ENCODE measurements at regions not wholly inside any gene's neighbourhood (a gene's known extent, or its start where the extent isn't known, plus 50 kb on each side); places are given as distances from the start of the nearest gene placed in this dataset.
"Not testable (repeated sequence)": the region's sequence is repeated elsewhere in the genome, so short reads cannot be mapped to it uniquely, and the experiment has no call there.

DNA sequence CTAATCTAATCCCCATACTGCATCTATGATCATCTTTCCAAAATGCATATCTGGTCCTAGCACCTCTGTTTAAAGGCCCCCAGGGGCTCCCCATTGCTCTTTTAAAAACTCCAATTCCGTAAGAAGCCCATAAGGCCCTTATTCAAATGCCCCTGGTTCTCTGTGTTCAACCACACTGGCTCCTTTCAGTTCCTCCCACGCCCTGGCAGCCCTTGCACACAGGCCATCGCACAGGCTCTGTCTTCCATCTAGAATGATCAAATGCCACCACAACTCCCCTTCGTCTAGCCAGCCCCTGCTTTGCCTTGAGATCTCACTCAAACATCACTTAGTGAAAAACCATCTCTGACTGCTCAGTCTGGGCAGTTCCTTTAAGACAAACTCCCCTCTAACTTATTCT lies 112.9 kb upstream of the LYZL2 start:
- no peaks in the 10 kb centered on the region for H3K4me1 ChIP-seq (ENCODE audit: control insufficient read depth, insufficient read depth, low read length)
- 68% methylated on average over 4 of the region's 4 CpGs for WGBS (ENCODE audit: insufficient coverage)
- no peaks in the 10 kb centered on the region for H3K9me3 ChIP-seq (ENCODE audit: control insufficient read depth, insufficient read depth, low read length)
- H3K27me3 ChIP-seq (ENCODE audit: control insufficient read depth, insufficient read depth, low read length) = no peaks in the 10 kb centered on the region
- H3K27ac ChIP-seq (ENCODE audit: low read depth, low read length) = no peak overlapping the region
- H3K4me3 ChIP-seq (ENCODE audit: low read depth, low read length) = no peak overlapping the region
- DNase-seq (ENCODE audit: low read depth in 4 of 6, low spot score in 6 of 6) = no peak
- no peaks in the 10 kb centered on the region for H3K36me3 ChIP-seq (ENCODE audit: control insufficient read depth, insufficient read depth, low read length)

DNA sequence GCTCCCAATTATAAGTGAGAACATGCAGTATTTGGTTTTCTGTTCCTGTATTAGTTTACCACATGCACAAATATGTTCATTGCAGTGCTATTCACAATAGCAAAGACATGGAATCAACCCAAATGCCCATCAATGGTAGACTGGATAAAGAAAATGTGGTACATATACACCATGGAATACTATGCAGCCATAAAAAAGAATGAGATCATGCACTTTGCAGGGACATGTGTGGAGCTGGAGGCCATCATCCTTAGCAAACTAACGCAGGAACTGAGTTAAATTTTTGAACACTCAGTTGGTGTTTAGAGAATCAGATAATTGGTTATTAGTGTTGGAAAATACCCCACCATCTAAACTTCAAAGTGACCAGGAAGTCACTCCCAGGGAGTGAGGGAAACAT lies 111.2 kb upstream of the LYZL2 start:
- WGBS (ENCODE audit: insufficient coverage) = 100% methylated on average over 1 of the region's 1 CpG
- H3K4me1 ChIP-seq (ENCODE audit: control insufficient read depth, insufficient read depth, low read length); H3K36me3 ChIP-seq (ENCODE audit: control insufficient read depth, insufficient read depth, low read length); H3K9me3 ChIP-seq (ENCODE audit: control insufficient read depth, insufficient read depth, low read length); H3K4me3 ChIP-seq (ENCODE audit: low read depth, low read length); H3K27me3 ChIP-seq (ENCODE audit: control insufficient read depth, insufficient read depth, low read length); H3K27ac ChIP-seq (ENCODE audit: low read depth, low read length); DNase-seq (ENCODE audit: low read depth in 4 of 6, low spot score in 6 of 6): not testable (repeated sequence)

DNA sequence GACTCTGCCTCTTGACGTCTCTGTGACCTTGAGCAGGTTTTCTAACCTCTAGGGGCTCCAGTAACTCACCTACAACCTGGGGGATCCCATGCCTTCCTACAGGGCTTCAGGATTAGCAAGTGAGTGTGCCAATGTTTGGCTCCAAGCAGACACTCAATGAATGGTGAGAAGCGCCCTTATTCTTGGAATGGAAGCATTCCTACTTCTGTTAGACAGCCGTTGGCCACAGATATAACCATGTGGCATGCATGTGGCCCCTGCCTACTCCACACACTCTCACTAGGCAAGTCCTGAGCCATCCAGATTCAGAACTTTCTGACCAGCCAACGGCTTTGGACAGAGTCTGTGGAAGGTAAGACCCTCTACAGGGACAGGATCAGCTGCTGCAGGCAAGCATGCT lies 108.9 kb upstream of the LYZL2 start:
- 88% methylated on average over 4 of the region's 4 CpGs for WGBS (ENCODE audit: insufficient coverage)
- H3K9me3 ChIP-seq (ENCODE audit: control insufficient read depth, insufficient read depth, low read length) = no peaks in the 10 kb centered on the region
- no peak overlapping the region for H3K27ac ChIP-seq (ENCODE audit: low read depth, low read length)
- no peak for DNase-seq (ENCODE audit: low read depth in 4 of 6, low spot score in 6 of 6)
- no peaks in the 10 kb centered on the region for H3K27me3 ChIP-seq (ENCODE audit: control insufficient read depth, insufficient read depth, low read length)
- H3K36me3 ChIP-seq (ENCODE audit: control insufficient read depth, insufficient read depth, low read length) = no peaks in the 10 kb centered on the region
- peaks cover 12% of the 10 kb centered on the region for H3K4me1 ChIP-seq (ENCODE audit: control insufficient read depth, insufficient read depth, low read length)
- no peak overlapping the region for H3K4me3 ChIP-seq (ENCODE audit: low read depth, low read length)

DNA sequence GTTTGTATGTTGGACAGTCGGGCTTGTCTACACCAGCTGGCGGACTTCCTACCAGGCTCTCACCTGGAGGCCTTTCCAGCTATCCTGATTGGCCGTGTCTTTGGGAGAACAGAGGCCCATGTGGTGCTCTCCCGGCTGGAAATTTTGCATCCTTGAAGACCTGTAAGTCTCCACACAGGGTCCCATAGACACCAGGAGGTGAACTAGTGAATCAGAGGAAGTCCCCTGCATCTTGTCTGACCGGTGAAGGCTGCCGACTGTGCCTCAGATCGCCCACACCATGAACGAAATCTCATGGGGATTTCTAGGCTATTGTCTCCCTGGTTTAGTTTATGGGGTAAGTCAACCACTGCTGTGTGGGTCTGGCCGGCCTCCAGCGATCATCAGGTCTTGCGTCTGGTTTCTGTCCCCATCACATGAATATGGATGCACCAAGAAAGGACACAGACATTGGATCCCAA lies 108.4 kb upstream of the LYZL2 start:
- no peaks in the 10 kb centered on the region for H3K27me3 ChIP-seq (ENCODE audit: control insufficient read depth, insufficient read depth, low read length)
- no peaks in the 10 kb centered on the region for H3K9me3 ChIP-seq (ENCODE audit: control insufficient read depth, insufficient read depth, low read length)
- 86% methylated on average over 11 of the region's 11 CpGs for WGBS (ENCODE audit: insufficient coverage)
- no peak overlapping the region for H3K4me3 ChIP-seq (ENCODE audit: low read depth, low read length)
- no peak for DNase-seq (ENCODE audit: low read depth in 4 of 6, low spot score in 6 of 6)
- peaks cover 12% of the 10 kb centered on the region for H3K4me1 ChIP-seq (ENCODE audit: control insufficient read depth, insufficient read depth, low read length)
- H3K36me3 ChIP-seq (ENCODE audit: control insufficient read depth, insufficient read depth, low read length) = no peaks in the 10 kb centered on the region
- no peak overlapping the region for H3K27ac ChIP-seq (ENCODE audit: low read depth, low read length)

DNA sequence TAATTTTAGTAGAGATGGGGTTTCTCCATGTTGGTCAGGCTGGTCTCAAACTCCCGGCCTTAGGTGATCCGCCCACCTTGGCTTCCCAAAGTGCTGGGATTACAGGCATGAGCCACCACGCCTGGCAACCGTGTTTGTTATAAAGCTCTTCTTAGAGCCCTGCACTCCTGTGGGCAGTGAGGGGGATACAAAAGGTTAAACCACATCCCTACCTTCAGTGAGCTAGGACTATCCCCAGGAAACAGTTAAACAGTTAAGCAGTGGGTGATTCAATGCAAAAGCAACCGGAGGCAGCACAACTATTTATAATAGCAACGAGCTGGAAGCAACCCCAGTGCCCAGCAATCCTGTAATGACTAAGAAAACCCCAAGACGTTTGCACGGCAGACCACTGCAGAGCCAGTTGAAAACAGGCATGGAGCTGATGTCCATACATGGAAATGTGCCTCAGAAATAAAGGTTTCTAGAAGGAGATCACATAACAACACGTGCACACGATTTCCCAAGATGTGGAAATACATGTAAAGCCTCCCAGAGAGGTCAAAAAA lies 107.2 kb upstream of the LYZL2 start:
- H3K9me3 ChIP-seq (ENCODE audit: control insufficient read depth, insufficient read depth, low read length) = no peaks in the 10 kb centered on the region
- H3K27ac ChIP-seq (ENCODE audit: low read depth, low read length) = no peak overlapping the region
- peak in 1 of 6 donors; percentile 25 for DNase-seq (ENCODE audit: low read depth in 4 of 6, low spot score in 6 of 6)
- H3K36me3 ChIP-seq (ENCODE audit: control insufficient read depth, insufficient read depth, low read length) = no peaks in the 10 kb centered on the region
- peaks cover 12% of the 10 kb centered on the region for H3K4me1 ChIP-seq (ENCODE audit: control insufficient read depth, insufficient read depth, low read length)
- H3K4me3 ChIP-seq (ENCODE audit: low read depth, low read length) = no peak overlapping the region
- 52% methylated on average over 7 of the region's 10 CpGs for WGBS (ENCODE audit: insufficient coverage)
- H3K27me3 ChIP-seq (ENCODE audit: control insufficient read depth, insufficient read depth, low read length) = no peaks in the 10 kb centered on the region

DNA sequence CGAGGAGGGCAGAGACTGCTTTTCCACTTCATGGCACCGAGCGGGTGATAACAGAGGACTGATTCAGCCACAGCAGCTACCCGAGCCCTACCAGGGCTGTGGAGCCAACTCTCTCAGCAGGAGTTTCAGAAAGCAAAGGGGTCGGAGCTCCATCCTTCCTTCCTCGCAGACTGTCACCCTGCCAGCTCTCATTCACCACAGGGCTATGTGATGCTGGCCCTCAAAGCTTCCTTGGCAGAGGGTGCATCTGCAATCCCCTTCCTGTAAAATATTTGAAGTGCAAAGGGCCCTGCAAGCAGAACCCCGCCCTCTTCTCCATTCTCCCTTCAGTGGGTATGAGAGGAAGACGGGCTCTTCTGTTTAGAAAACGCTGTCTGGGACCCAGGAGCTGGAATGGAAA lies 105.3 kb upstream of the LYZL2 start:
- Histone ChIP-seq H3K4me3 (ENCODE audit: low read depth, low read length) (no peak overlapping the region), H3K9me3 (ENCODE audit: control insufficient read depth, insufficient read depth, low read length) (no peaks in the 10 kb centered on the region), H3K36me3 (ENCODE audit: control insufficient read depth, insufficient read depth, low read length) (no peaks in the 10 kb centered on the region), H3K27ac (ENCODE audit: low read depth, low read length) (no peak overlapping the region), H3K4me1 (ENCODE audit: control insufficient read depth, insufficient read depth, low read length) (peaks cover 12% of the 10 kb centered on the region), H3K27me3 (ENCODE audit: control insufficient read depth, insufficient read depth, low read length) (no peaks in the 10 kb centered on the region)
- peak in 1 of 6 donors; percentile 49 for DNase-seq (ENCODE audit: low read depth in 4 of 6, low spot score in 6 of 6)
- 39% methylated on average over 8 of the region's 9 CpGs for WGBS (ENCODE audit: insufficient coverage)

DNA sequence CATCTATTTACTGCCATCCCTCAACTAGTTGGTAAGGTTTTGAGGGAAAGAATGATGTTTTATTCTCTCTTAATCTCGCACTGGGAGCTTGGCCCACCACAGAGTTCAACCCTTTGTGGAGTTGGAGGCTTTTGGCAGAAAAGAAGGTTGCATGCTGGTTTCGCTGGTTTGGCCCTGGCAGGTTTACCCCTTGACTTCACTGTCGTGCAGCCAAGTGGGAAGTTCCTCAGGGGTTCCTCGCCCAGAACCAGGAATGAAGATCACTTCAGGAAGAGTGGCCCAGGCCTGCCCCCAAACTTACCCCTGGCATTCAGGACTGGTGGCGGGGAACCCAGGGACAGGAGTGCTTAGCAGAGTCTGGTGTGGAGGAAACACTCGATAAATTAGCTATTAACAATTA lies 103.1 kb upstream of the LYZL2 start:
- 90% methylated on average over 4 of the region's 6 CpGs for WGBS (ENCODE audit: insufficient coverage)
- Histone ChIP-seq H3K27me3 (ENCODE audit: control insufficient read depth, insufficient read depth, low read length) (no peaks in the 10 kb centered on the region), H3K4me1 (ENCODE audit: control insufficient read depth, insufficient read depth, low read length) (peaks cover 13% of the 10 kb centered on the region), H3K36me3 (ENCODE audit: control insufficient read depth, insufficient read depth, low read length) (no peaks in the 10 kb centered on the region), H3K9me3 (ENCODE audit: control insufficient read depth, insufficient read depth, low read length) (no peaks in the 10 kb centered on the region), H3K27ac (ENCODE audit: low read depth, low read length) (no peak overlapping the region), H3K4me3 (ENCODE audit: low read depth, low read length) (no peak overlapping the region)
- no peak for DNase-seq (ENCODE audit: low read depth in 4 of 6, low spot score in 6 of 6)

DNA sequence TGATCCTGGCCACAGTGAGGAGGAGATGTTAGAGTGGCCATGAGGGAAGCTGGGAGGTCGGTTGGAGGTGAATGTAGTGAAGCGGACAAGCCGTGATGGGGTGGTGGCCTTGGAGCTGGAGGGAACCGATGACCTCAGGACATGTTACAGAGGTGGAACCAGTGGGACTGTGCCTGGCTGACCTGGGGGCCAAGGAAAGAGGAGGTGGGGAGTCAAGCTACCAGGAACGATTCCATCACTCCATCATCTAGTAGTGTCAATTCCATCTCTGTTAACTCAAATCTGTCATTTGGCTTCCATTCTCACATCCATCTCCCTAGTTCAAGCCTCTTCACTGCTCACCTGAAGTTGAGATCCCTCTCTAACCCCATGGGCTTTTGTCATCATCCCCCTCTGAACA lies 102.4 kb upstream of the LYZL2 start:
- H3K27me3 ChIP-seq (ENCODE audit: control insufficient read depth, insufficient read depth, low read length) = no peaks in the 10 kb centered on the region
- no peak overlapping the region for H3K27ac ChIP-seq (ENCODE audit: low read depth, low read length)
- peaks cover 18% of the 10 kb centered on the region for H3K4me1 ChIP-seq (ENCODE audit: control insufficient read depth, insufficient read depth, low read length)
- no peak overlapping the region for H3K4me3 ChIP-seq (ENCODE audit: low read depth, low read length)
- no peak for DNase-seq (ENCODE audit: low read depth in 4 of 6, low spot score in 6 of 6)
- 97% methylated on average over 5 of the region's 5 CpGs for WGBS (ENCODE audit: insufficient coverage)
- no peaks in the 10 kb centered on the region for H3K9me3 ChIP-seq (ENCODE audit: control insufficient read depth, insufficient read depth, low read length)
- H3K36me3 ChIP-seq (ENCODE audit: control insufficient read depth, insufficient read depth, low read length) = no peaks in the 10 kb centered on the region

DNA sequence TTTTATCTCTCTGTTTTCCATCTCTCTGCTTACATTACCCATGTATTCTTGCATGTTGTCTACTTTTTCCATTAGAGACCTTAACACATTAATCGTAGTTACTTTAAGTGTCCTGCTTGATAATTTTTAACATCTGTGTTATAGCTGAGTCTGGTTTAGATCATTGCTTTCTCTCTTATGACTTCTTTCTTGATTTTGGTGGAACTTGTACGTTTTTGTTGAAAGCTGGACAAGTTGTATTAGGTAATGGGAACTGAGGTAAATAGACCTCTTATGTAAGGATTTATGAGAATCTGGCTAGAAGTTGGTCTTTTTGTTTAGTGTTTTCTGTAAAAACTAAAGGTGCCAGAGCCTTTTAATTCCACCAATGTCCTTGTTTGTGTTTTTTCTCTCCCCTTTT lies 100.8 kb upstream of the LYZL2 start:
- WGBS (ENCODE audit: insufficient coverage) = 60% methylated on average over 1 of the region's 2 CpGs
- Histone ChIP-seq H3K4me1 (ENCODE audit: control insufficient read depth, insufficient read depth, low read length) (peaks cover 18% of the 10 kb centered on the region), H3K36me3 (ENCODE audit: control insufficient read depth, insufficient read depth, low read length) (no peaks in the 10 kb centered on the region), H3K27ac (ENCODE audit: low read depth, low read length) (no peak overlapping the region), H3K4me3 (ENCODE audit: low read depth, low read length) (no peak overlapping the region), H3K27me3 (ENCODE audit: control insufficient read depth, insufficient read depth, low read length) (no peaks in the 10 kb centered on the region), H3K9me3 (ENCODE audit: control insufficient read depth, insufficient read depth, low read length) (no peaks in the 10 kb centered on the region)
- no peak for DNase-seq (ENCODE audit: low read depth in 4 of 6, low spot score in 6 of 6)

DNA sequence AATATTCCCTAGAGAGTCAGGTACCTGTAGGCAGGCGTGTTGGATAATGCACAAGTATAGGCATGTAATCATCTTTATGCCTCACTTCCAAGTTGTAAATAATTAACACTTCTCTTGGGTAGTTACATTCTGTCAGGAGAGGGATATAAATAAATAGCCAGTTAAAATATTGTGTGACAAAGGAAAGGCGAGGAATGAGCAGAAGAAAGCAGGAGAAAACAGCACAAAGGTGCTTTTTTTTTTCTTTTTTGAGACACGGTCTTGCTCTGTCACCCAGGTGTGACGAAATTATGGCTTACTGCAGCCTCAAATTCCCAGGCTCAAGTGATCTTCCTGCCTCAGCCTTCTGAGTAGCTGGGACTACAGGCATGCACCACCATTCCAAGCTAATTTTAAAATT lies 99.2 kb upstream of the LYZL2 start:
- H3K4me1 ChIP-seq (ENCODE audit: control insufficient read depth, insufficient read depth, low read length) = peaks cover 12% of the 10 kb centered on the region
- no peaks in the 10 kb centered on the region for H3K27me3 ChIP-seq (ENCODE audit: control insufficient read depth, insufficient read depth, low read length)
- H3K36me3 ChIP-seq (ENCODE audit: control insufficient read depth, insufficient read depth, low read length) = no peaks in the 10 kb centered on the region
- no peak for DNase-seq (ENCODE audit: low read depth in 4 of 6, low spot score in 6 of 6)
- H3K27ac ChIP-seq (ENCODE audit: low read depth, low read length) = no peak overlapping the region
- H3K4me3 ChIP-seq (ENCODE audit: low read depth, low read length) = no peak overlapping the region
- H3K9me3 ChIP-seq (ENCODE audit: control insufficient read depth, insufficient read depth, low read length) = no peaks in the 10 kb centered on the region
- WGBS (ENCODE audit: insufficient coverage) = 82% methylated on average over 2 of the region's 4 CpGs
